ENCODE measurements at regions not wholly inside any gene's neighbourhood (a gene's known extent, or its start where the extent isn't known, plus 50 kb on each side); places are given as distances from the start of the nearest gene placed in this dataset. TPM values are rescaled to one million over a fixed set of nuclear protein-coding genes. Genes with fewer than 3 reads are reported as not detected.

- DNase-seq (ENCODE audit: low read depth in 2 of 3, low spot score in 2 of 3): peak in 2 of 3 donors; percentile 60 to 82
Observed at GRCh38 chr14:76929927-76930326, 98.6 kb downstream of the IRF2BPL start.

GRCh38 chr14:76927971-76928700 is 100.4 kb downstream of the IRF2BPL start:
- DNase-seq (ENCODE audit: low read depth in 2 of 3, low spot score in 2 of 3): no peak

- peak; percentile 54 to 92 (median 89) for DNase-seq (ENCODE audit: low read depth in 2 of 3, low spot score in 2 of 3)
Observed at GRCh38 chr14:76926521-76927251, 100.5 kb downstream of the LRRC74A start.

GRCh38 chr14:76925097-76925441 is 98.9 kb downstream of the LRRC74A start:
- DNase-seq (ENCODE audit: low read depth in 2 of 3, low spot score in 2 of 3): no peak

GRCh38 chr14:76924371-76925096 is 98.3 kb downstream of the LRRC74A start:
- peak in 1 of 3 donors; percentile 87 for DNase-seq (ENCODE audit: low read depth in 2 of 3, low spot score in 2 of 3)

- DNase-seq (ENCODE audit: low read depth in 2 of 3, low spot score in 2 of 3): no peak
Observed at GRCh38 chr14:76923431-76924370, 97.5 kb downstream of the LRRC74A start.

- DNase-seq (ENCODE audit: low read depth in 2 of 3, low spot score in 2 of 3): no peak
Observed at GRCh38 chr14:76922584-76922983, 96.4 kb downstream of the LRRC74A start.

GRCh38 chr14:76922092-76922491 is 95.9 kb downstream of the LRRC74A start:
- no peak for DNase-seq (ENCODE audit: low read depth in 2 of 3, low spot score in 2 of 3)

- no peak for DNase-seq (ENCODE audit: low read depth in 2 of 3, low spot score in 2 of 3)
Observed at GRCh38 chr14:76921088-76921399, 94.8 kb downstream of the LRRC74A start.

GRCh38 chr14:76920331-76921087 is 94.3 kb downstream of the LRRC74A start:
- peak in 1 of 3 donors; percentile 53 for DNase-seq (ENCODE audit: low read depth in 2 of 3, low spot score in 2 of 3)

- DNase-seq (ENCODE audit: low read depth in 2 of 3, low spot score in 2 of 3): peak in 2 of 3 donors; percentile 83 to 92
Observed at GRCh38 chr14:76919431-76920330, 93.5 kb downstream of the LRRC74A start.

Small RNAs in the stretch of these regions (small RNA-seq; reads per million reads assigned to genes)
- not detected for gene RN7SL356P

Data from hematopoietic multipotent progenitor cell (in vitro differentiated cells).